H1 (cell line): ENCODE measurements at regions not wholly inside any gene's neighbourhood (a gene's known extent, or its start where the extent isn't known, plus 50 kb on each side); places are given as distances from the start of the nearest gene placed in this dataset.

ENCODE experiments used
- CBX5 ChIP-seq: fragments of 300-800, 300-1000 bp; sonication (generic); IDR thresholded peaks from 2 replicates; pipeline ENCODE4 v1.7.1; 2016; ENCODE audit warnings: antibody characterized with exemption, low read length, low read depth
- SP2 ChIP-seq: IDR thresholded peaks from 2 replicates; pipeline ENCODE4 v1.6.1; 2012; ENCODE audit warnings: mild to moderate bottlenecking, low read length, inconsistent platforms
- USF2 ChIP-seq: IDR thresholded peaks from 2 replicates; pipeline ENCODE4 v1.6.1; 2011; ENCODE audit warnings: low read length, improper control_type of control experiment
- ZNF274 ChIP-seq: IDR thresholded peaks from 2 replicates; pipeline ENCODE4 v1.7.0; 2012; ENCODE audit warnings: low read length, borderline replicate concordance; ENCODE audit errors: extremely low read depth
- TF ChIP-seq, protein P1 (sequence below): fragments of 300-600 bp; sonication (generic); IDR thresholded peaks from 2 replicates; pipeline ENCODE4 v1.7.1; 2012; ENCODE audit warnings: low read length, moderate library complexity, mild to moderate bottlenecking, inconsistent platforms; ENCODE audit not compliant: insufficient replicate concordance
- TF ChIP-seq, protein P2 (sequence below): IDR thresholded peaks from 2 replicates; pipeline ENCODE4 v1.6.1; 2012; ENCODE audit warnings: inconsistent platforms

GRCh38 chr4:43993196-43993902, 455.3 kb downstream of the KCTD8 start (continued):
- TF ChIP-seq, protein P1, sequence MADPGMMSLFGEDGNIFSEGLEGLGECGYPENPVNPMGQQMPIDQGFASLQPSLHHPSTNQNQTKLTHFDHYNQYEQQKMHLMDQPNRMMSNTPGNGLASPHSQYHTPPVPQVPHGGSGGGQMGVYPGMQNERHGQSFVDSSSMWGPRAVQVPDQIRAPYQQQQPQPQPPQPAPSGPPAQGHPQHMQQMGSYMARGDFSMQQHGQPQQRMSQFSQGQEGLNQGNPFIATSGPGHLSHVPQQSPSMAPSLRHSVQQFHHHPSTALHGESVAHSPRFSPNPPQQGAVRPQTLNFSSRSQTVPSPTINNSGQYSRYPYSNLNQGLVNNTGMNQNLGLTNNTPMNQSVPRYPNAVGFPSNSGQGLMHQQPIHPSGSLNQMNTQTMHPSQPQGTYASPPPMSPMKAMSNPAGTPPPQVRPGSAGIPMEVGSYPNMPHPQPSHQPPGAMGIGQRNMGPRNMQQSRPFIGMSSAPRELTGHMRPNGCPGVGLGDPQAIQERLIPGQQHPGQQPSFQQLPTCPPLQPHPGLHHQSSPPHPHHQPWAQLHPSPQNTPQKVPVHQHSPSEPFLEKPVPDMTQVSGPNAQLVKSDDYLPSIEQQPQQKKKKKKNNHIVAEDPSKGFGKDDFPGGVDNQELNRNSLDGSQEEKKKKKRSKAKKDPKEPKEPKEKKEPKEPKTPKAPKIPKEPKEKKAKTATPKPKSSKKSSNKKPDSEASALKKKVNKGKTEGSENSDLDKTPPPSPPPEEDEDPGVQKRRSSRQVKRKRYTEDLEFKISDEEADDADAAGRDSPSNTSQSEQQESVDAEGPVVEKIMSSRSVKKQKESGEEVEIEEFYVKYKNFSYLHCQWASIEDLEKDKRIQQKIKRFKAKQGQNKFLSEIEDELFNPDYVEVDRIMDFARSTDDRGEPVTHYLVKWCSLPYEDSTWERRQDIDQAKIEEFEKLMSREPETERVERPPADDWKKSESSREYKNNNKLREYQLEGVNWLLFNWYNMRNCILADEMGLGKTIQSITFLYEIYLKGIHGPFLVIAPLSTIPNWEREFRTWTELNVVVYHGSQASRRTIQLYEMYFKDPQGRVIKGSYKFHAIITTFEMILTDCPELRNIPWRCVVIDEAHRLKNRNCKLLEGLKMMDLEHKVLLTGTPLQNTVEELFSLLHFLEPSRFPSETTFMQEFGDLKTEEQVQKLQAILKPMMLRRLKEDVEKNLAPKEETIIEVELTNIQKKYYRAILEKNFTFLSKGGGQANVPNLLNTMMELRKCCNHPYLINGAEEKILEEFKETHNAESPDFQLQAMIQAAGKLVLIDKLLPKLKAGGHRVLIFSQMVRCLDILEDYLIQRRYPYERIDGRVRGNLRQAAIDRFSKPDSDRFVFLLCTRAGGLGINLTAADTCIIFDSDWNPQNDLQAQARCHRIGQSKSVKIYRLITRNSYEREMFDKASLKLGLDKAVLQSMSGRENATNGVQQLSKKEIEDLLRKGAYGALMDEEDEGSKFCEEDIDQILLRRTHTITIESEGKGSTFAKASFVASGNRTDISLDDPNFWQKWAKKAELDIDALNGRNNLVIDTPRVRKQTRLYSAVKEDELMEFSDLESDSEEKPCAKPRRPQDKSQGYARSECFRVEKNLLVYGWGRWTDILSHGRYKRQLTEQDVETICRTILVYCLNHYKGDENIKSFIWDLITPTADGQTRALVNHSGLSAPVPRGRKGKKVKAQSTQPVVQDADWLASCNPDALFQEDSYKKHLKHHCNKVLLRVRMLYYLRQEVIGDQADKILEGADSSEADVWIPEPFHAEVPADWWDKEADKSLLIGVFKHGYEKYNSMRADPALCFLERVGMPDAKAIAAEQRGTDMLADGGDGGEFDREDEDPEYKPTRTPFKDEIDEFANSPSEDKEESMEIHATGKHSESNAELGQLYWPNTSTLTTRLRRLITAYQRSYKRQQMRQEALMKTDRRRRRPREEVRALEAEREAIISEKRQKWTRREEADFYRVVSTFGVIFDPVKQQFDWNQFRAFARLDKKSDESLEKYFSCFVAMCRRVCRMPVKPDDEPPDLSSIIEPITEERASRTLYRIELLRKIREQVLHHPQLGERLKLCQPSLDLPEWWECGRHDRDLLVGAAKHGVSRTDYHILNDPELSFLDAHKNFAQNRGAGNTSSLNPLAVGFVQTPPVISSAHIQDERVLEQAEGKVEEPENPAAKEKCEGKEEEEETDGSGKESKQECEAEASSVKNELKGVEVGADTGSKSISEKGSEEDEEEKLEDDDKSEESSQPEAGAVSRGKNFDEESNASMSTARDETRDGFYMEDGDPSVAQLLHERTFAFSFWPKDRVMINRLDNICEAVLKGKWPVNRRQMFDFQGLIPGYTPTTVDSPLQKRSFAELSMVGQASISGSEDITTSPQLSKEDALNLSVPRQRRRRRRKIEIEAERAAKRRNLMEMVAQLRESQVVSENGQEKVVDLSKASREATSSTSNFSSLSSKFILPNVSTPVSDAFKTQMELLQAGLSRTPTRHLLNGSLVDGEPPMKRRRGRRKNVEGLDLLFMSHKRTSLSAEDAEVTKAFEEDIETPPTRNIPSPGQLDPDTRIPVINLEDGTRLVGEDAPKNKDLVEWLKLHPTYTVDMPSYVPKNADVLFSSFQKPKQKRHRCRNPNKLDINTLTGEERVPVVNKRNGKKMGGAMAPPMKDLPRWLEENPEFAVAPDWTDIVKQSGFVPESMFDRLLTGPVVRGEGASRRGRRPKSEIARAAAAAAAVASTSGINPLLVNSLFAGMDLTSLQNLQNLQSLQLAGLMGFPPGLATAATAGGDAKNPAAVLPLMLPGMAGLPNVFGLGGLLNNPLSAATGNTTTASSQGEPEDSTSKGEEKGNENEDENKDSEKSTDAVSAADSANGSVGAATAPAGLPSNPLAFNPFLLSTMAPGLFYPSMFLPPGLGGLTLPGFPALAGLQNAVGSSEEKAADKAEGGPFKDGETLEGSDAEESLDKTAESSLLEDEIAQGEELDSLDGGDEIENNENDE = no peak
- TF ChIP-seq, protein P2, sequence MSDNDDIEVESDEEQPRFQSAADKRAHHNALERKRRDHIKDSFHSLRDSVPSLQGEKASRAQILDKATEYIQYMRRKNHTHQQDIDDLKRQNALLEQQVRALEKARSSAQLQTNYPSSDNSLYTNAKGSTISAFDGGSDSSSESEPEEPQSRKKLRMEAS = no peak
- no peak for TF ChIP-seq USF2
- TF ChIP-seq CBX5 = no peak
- TF ChIP-seq ZNF274 = no peak
- TF ChIP-seq SP2 = no peak
- TF ChIP-seq, all 59 proteins: peak for 0
